NT2/D1 (cell line): ENCODE measurements at regions not wholly inside any gene's neighbourhood (a gene's known extent, or its start where the extent isn't known, plus 50 kb on each side); places are given as distances from the start of the nearest gene placed in this dataset.

Source experiments
- SUZ12 ChIP-seq: IDR thresholded peaks from 2 replicates; pipeline ENCODE4 v1.6.1; 2011; ENCODE audit not compliant: insufficient read length, insufficient read depth; ENCODE audit errors: extremely low read depth
- YY1 ChIP-seq: IDR thresholded peaks from 2 replicates; pipeline ENCODE4 v1.6.1; 2011; ENCODE audit not compliant: insufficient read length, insufficient read depth
- ZNF274 ChIP-seq: IDR thresholded peaks from 2 replicates; pipeline ENCODE4 v1.6.1; 2011; ENCODE audit warnings: mild to moderate bottlenecking, low read depth, low read length

DNA sequence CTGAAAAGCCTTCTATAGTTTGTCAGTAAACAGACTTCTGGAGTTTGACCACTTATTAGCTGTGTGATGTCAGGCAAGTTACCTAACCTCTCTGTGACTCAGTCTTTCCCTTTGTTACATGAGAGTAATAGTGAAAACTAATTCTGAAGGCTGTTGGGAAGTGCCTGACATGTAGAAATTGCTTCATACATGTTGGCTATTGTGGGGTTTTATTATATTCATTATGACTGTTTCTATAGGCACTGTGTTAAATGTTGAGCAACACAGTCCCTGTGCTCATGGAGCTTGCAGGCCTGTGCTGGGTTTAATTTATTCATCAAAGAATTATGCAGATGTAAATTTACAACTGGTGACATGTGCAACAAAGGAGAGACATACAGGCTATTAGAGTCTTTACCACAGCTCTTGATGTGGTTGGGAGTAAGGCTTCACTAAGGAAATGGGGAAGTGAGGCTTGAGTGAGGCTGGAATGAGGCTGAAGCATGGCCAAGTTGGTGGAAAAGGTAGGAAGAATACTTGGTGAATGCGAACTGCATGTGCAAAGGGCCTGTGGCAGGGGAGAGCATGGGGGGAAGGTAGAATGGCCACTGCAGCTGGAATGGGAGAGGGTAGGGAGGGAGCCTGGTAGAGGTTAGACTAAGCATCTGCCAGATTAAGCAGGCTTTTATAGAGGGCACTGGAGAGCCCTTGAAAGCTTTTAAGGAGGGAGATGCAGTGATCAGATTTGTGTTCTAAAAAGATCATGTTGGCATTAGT lies 236.4 kb upstream of the CRY1 start:
- no peak for TF ChIP-seq YY1
- no peak for TF ChIP-seq ZNF274
- TF ChIP-seq SUZ12 = no peak
